ENCODE measurements at regions not wholly inside any gene's neighbourhood (a gene's known extent, or its start where the extent isn't known, plus 50 kb on each side); places are given as distances from the start of the nearest gene placed in this dataset.

DNA sequence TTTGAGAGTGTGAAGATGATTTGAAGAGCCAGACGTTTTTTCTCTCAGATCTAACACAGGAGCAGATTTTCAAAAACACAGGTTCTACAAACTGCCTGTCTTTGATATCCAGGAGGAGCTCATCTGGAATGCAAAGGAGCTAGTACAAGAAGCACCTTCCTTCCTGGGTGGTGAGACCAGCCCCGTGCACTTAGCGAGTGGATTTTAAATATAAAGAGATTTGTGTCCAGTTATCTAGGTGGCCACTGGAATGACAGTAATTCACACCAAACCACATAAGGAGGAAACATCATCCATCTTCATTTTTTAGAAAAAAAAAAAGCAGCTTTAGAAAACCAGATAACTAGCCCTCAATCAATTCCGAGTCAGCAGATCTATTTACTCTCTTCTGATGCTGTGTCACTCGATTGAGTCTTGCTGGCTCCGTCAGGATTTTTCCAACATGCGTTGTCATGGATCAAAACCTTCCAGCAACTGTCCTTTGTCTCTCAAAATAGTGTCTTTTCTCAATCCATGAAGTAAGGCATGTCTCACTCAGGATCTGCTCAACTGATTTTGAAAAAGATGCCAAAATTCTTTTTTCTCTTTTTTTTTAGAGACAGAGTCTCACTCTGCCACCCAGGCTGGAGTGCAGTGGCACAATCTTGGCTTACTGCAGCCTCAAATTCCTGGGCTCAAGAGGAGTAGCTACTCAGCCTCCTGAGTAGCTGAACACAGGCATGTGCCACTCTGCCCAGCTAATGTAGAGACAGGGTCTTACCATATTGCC, 451.2 kb upstream of the PSMD7 start:
- no peak for DNase-seq (ENCODE audit: low read depth in 2 of 3, low spot score in 1 of 3)

DNA sequence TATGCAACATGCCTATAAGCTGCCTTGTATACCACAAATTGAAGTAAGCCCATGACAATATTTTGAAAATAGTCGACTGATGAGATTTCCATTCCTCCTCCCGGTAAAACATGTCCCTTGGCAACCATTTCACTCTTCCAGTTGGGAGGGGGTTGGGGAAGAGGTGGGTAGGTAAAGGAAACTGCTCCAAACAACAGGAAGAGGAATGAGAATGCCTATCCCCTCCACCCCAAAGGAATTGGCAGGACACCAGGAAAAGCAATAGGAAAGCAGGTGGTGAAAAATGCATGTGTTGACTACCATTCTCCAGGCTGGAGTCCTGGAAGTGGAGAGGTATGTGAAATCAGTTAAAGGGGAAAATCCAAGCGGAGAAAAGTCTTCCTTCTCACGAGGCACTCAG, 455.9 kb upstream of the PSMD7 start:
- no peak for DNase-seq (ENCODE audit: low read depth in 2 of 3, low spot score in 1 of 3)

DNA sequence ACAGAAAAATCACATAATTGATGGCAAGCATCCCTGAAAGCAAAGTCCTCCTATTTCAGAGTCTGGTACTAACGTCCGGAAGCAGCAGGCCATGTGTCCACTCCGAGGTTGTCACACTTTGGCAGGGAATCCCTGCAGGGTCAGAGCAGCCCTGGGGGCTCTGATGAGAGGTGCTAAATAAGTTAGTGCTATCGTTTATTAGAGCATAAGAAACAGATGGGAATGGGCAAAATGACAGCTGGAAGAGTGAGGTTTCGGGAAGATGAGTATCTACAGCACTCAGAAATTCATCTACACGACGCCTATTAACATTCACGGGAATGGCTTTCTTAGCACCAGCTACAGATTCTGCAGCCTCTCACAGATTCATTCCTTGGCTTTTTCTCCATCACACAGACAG, 465.4 kb upstream of the PSMD7 start:
- no peak for DNase-seq (ENCODE audit: low read depth in 2 of 3, low spot score in 1 of 3)

DNA sequence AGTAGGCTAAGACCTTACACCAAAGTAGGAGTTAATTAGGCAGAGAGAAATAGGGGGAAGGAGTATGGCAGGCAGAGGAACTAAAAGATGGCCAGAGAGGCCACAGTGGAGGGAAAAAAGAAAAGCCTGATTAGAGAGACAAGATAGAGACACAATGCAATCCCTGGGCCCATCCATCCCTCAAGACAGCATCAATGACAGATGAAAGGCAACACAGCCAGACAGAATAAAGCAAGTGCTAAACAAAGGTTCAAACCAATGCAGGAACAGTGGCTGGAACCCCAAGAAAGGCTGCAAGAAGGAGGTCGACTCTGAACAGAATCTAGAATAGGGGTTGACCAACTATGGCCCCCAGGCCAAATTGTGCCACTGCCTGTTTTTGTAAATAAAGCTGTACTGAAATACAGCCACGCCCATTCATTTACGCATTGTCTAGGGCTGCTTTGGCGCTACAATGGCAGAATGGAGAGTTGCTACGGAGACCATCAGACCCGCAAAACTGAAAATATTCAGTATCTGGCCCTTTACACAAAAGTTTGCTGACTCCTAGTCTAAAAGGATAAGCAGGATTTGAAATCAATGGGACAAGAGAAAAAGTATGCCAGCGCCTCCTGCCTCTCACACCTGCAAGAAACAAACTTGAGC, 473.3 kb upstream of the PSMD7 start:
- DNase-seq (ENCODE audit: low read depth in 2 of 3, low spot score in 1 of 3): no peak

DNA sequence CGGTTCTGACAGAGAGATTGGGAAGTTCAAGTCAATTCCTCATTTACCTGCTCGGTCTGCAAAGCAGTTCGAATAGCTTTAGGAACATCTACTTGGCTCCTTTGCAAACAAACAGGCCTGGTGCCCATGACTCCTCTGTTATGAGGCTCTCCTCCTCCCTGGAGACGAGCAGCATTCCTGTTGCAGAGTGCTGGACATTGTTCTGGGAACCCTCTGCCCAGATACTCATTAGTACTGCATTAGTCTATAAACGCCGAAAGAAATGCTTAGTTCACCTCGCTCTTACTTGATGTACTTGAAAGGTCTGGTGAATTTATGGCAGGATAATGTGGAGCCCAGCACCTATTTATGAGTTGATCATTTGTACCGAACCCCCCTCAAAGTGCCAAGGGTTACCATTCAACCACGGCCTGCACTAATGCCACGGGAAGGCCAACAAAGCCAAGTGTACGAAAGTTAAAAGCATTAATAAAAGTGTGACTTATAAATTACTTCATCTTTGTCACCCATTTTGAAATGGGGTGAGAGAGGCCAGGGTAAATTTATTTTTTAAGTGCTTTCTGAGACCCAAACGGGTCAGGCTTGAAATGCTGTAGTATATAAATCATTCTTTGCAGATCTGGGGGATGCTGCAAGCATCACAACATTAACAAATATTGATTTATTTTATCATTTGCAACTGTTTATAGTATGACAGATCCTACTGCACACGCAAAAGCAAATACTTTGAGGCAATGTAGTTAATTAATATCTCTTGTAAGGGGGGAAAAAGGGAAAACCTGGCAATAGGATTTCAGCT, 478.9 kb upstream of the PSMD7 start:
- DNase-seq (ENCODE audit: low read depth in 2 of 3, low spot score in 1 of 3): no peak

DNA sequence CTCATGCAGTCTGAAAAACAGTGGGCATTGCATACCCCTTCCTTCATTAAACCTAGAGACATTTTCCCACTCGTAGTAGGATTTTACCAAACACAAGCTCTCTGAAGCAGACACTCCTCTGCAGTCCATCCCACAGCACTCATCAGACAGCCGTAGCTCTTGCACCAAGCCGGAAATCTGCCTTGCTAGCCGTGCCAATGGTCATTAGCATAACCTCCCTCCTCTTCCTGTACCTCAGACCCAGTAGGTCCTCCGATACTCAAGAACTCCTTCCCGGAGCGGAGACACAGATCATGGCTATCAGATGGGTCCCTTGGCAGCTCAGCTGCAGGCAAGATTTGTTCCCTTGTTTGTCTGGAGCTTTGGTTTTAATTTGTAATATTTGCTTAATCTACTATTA, 483.1 kb upstream of the PSMD7 start:
- no peak for DNase-seq (ENCODE audit: low read depth in 2 of 3, low spot score in 1 of 3)

DNA sequence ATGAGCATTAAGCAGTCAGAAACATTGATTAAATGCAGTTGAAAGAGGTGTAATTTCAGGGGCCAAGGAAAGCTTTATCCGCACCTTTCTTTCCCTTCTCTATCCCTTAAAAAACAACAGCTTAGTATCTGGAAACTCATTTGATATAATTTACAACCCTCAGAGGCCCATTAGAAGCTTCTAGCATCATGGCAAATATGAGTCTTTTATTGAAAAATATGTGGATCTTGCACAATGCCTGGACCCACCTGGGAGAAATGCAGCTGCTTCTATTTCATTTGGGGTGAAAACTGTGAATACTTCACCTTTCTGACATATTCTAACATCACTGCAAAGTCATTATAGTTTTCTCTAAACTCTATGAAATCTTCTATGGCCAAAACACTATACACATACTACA, 492.2 kb upstream of the PSMD7 start:
- DNase-seq (ENCODE audit: low read depth in 2 of 3, low spot score in 1 of 3): no peak

DNA sequence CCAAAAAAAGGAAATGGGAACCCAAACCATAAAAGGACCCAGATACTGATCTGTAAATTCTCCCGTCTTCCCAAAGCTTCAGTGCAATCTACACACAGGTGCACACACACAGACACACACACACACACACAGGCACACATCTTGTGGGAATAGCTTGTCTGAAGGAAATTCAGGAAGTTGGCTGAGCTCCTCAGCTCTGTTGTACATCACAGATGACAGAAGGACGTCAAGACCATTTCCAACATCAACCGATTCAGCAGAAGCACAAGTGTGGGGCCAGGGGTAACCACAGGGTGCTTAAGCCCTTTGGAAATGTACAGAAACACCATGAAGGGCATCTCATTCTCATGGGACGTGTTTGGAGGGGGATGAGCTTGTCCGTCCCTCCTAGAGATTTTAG, 498.1 kb upstream of the PSMD7 start:
- no peak for DNase-seq (ENCODE audit: low read depth in 2 of 3, low spot score in 1 of 3)

DNA sequence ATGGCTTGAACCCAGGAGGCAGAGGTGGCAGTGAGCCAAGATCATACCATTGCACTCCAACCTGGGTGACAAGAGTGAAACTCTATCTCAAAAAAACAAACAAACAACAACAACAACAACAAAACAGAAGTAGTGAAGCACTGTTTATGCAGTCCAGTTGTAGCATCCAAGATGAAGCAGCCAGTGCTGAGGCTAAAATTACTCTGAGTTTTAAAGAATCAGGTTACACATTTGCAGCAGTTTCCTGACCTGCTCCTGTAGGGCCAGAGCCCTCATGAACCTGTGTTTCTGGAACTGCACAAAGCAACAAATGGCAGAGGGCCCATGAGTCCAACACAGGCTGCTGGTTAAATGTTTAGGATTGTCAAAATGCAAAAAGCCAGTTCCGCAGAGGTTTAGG, 499.5 kb upstream of the PSMD7 start:
- no peak for DNase-seq (ENCODE audit: low read depth in 2 of 3, low spot score in 1 of 3)

DNA sequence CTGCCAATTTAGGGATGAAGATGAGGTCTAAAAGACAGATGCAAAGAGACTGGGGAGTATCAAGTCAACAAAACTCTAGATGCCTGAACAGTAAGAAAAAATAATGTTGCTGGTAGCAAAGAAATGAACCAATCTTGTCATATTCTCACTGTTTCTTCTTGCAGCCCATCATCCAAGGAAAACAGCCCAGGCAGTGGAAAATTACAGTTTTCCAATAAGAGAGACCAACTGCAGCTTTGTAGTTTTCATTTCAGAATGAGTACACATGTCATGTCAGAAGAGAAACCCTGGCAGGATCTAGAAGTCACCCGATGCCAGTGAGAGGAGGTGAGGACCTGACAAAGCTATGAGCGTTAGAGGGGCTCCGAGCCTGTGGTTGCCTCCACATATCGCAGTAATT, 500.4 kb upstream of the PSMD7 start:
- no peak for DNase-seq (ENCODE audit: low read depth in 2 of 3, low spot score in 1 of 3)

DNA sequence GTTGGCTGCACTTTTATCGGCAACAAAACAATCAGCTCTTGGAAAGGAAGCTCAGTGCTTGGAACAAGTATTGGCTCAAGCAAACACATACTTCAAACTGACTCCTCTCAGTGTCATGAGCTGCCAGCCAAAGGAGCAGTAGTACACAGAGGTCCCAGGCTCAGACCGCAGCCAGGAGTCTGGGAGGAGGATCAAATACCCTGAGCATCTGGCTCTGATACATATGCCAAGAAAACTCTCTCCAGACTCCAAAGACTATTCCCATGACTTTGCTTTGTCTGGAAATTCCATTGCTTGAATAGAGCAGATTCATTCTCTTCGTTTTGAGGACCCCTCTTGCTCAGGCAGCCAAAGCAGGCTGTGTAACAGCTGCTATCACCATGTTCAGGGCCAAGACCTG, 501.6 kb upstream of the PSMD7 start:
- no peak for DNase-seq (ENCODE audit: low read depth in 2 of 3, low spot score in 1 of 3)

DNA sequence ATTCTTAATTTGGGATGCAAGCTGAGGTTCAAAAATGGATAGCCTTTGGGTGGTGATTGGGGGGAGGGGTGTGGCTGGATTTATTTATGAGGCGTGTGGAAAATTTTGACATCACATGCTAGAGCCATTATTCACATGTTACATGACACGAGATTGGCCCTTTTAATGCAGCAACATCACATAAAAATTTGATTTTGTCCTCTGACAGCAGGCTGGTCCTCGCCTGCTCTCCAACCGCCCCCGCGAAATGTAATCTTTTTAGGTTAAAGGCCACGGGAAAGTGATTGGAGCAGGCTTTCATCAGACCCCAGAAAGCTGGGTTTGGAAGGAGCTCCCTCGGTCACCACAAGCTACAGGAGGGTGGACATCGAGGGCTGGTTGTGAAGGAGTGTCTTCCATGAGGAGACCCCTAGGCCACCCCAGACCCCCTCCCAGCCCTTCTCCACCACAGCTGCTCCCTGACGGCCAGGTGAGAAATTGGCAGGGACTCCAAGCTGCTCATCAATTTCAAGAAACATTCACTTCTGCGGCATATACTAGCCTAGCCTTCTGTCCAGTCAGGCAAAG, 502.7 kb upstream of the PSMD7 start:
- no peak for DNase-seq (ENCODE audit: low read depth in 2 of 3, low spot score in 1 of 3)

DNA sequence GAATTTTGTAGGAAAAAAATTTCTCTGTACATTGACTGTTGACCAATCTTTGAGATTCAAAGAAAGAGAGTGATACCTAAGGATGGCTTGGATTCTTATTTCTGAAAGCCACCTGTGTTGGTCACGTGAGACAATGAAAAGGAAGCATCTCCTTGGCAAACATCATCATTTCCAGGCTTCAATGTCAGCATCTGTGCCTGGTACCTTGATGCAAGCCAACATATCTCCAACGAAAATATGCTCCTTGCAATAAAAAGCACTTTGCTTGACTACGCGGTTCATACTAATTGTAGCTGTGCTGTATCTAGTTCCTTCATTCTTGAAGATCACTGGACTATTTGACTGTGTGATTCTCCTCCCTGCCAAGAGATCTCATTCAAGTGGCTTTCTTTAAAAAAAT, 503.4 kb upstream of the PSMD7 start:
- DNase-seq (ENCODE audit: low read depth in 2 of 3, low spot score in 1 of 3): no peak

DNA sequence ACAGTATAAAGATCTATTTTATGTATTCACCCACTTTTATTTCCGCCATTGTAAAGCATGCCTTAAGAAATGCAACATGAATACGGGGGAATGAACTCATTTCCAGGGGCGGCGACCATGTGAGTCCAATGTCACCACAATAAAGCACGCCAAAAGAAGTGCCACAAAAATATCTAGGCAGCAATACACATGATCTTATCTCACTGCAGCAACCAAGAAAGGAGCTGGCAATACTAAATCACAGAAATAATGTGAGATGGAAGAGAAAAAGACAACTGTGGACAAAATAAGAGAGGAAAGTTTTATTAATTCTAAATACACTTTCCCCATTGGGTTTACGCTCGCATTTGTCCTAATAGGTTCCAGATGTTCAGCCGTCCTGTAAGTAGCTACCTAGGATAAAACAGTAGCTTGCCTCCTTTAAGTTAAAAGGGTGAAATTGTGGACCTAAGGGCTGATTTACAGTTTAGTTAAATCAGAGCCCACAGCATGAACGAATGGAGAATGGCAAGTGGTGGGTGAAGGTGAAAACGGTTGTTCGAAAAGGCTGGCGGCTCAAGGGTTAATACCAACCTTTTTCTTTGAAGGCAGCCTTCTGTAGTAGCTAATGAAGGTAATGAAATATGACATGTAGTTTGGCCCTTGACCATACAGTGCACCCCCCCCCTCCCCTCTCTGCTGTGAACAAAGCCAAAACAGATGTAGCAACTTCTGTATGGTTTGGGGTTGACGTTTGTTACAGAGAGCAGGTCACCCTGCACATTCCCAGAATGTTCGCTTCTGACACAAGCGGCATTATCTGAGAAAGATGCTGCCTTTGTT, 504.2 kb upstream of the PSMD7 start:
- DNase-seq (ENCODE audit: low read depth in 2 of 3, low spot score in 1 of 3): no peak

DNA sequence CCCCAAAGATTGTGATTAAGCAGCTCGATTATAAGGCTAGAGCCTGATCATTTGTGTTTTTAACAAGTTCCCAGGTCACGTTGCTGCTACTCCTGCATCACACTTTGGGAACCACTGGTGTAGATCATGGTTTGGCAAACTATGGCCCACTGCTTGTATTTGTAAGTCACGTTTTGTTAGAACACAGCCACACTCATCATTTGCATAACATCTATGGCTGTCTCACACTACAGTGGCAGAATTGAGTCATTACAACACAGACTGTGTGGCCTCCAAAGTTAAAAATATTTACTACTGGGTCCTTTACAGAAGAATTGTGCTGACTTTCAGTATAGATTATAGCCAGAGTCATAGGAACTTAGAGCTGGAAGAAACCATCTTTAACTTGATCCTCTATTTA, 515.3 kb upstream of the PSMD7 start:
- DNase-seq (ENCODE audit: low read depth in 2 of 3, low spot score in 1 of 3): no peak

DNA sequence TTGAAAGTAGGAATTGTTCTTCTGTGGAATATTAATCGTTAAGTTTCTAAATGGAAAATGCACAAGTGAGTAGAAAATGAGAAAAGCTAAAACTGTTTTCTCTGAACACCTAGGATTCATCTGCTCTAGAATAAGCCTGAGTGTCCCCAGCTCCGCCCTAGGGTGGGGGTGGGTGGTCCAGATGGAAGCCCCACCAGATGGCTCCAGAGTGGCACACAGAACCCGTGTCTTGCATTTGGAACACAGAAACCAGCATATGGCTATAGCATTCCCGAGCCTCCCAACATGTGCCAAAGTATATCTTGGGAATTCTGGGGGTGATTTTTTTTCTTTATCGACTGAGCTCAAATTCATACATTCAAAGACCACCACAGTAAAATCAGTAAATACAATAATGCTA, 517.7 kb upstream of the PSMD7 start:
- no peak for DNase-seq (ENCODE audit: low read depth in 2 of 3, low spot score in 1 of 3)

DNA sequence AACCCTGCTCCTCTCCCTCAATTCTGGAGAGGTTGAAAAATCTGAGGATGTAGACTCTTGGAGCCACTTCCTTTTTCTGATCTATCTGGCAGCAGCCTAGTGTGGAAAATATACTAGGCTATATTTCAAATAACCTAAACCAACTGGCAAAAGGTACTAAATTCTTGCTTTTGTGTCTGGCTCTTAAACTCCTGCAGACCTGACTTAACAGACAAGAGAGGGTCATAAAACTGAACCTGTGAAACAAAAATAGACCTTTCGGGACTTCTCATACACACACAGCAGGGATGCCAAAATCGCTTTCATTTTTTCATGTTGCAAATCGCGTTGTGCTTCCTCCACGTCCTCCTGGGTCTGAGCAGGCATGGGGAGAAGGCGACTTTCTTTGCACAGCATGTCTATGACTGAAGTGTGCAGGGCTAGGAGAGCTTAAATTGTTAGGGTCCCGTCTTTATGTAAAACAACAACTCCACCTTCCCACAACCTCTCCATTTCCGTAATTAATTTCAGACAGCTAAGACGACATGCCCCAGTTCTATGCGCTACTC, 520.7 kb upstream of the PSMD7 start:
- no peak for DNase-seq (ENCODE audit: low read depth in 2 of 3, low spot score in 1 of 3)

DNA sequence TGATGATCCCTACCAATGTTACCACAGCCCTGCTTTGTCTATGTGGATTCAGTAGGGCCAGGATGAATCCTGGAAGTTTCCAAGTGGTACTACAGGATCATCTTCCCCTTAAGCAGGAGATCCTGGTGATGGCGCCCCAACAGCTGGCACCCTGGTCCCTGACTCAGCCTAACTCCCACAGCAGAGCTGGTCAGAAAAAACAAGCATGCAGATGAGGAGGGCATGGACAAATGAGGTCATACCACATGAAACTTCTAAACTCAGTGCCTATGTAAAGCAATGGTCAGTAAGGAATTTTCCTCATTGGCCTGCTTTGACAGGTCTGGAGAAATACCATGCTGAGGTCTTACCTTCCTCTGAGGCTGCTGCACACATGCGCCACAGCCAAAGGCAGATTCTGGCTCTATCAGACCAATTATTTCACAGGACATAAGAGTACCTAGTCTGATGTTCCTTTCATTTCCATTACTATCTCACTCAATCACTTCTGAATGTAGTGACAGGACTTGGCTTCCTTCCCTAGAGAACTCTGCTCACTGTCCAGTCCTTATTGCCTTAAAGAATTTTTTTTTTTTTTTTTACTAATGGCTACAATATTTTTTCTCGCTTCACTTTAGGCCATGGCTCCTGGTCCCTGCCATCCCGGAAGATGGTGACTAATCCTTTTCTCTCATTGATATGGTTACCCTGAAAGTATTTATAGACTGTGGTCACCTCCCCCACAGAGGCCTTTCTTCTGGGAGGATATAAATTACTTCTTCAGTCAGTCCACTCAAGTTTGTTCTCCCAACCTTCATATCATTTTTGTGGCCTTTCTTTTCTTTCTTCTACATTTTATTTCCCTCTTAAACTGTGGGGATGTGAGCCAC, 525.2 kb upstream of the PSMD7 start:
- no peak for DNase-seq (ENCODE audit: low read depth in 2 of 3, low spot score in 1 of 3)

DNA sequence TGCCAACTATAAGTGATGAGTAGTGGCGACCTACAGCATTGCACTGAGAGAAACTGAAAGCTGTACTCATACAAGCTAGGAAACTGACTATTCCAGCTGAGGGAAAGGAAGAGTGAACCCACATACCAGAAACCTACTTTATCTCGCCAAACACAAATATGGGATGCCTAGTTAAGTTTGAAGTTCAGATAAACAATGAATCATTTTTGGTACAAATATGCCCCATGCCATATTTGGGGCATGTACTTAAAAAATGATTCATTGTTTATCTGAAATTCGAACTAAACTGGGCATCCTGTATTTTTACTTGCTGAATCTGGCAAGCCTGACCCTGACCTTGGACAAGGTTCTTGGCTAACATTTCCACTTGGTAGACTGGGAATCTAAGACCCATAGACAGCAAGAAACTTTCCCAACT, 527.8 kb upstream of the PSMD7 start:
- DNase-seq (ENCODE audit: low read depth in 2 of 3, low spot score in 1 of 3): no peak

DNA sequence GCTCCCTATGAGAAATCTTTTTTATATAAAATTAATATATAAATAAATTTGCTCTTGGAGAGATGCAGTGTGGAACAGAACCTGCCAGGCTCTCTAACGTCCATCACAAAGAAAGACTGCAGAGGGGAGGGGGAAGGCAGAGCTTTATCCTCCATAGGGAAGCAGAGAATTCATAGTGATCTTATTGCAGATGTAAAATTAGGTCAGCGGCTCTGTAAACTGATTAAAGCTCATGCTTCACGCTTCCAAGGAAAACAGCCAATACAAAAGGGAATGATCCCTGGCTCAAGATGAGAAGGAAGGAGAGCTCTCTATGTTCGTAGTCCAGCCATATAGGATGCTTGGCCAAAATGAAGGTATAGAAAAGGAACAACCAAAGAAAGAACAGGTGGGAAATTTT, 532.3 kb upstream of the PSMD7 start:
- no peak for DNase-seq (ENCODE audit: low read depth in 2 of 3, low spot score in 1 of 3)
